ENCODE measurements at regions not wholly inside any gene's neighbourhood (a gene's known extent, or its start where the extent isn't known, plus 50 kb on each side); places are given as distances from the start of the nearest gene placed in this dataset.

- TF ChIP-seq CTCF (conservative IDR thresholded peaks at IDR 0.05 in 1 of 2, IDR thresholded peaks at IDR 0.05 in 1 of 2; ENCODE audit: low read depth in 1 of 2, low read length in 2 of 2) (no peak), EZH2 (IDR thresholded peaks at IDR 0.05; ENCODE audit: low read length, missing control alignments) (no peak)
Observed at GRCh38 chr7:25048444-25048834, 68.5 kb upstream of the OSBPL3 start.

All from fibroblast of lung (primary cell).